ENCODE measurements at regions not wholly inside any gene's neighbourhood (a gene's known extent, or its start where the extent isn't known, plus 50 kb on each side); places are given as distances from the start of the nearest gene placed in this dataset.

- DNase-seq, result no peak
- Histone ChIP-seq H3K4me3 (no peak overlapping the region), H3K4me1 (no peaks in the 10 kb centered on the region), H3K27ac (no peak overlapping the region), H3K9me3 (no peaks in the 10 kb centered on the region), H3K36me3 (ENCODE audit: insufficient read depth in 1 of 2, low read depth in 1 of 2) (no peaks in the 10 kb centered on the region), H3K27me3 (ENCODE audit: insufficient read depth in 3 of 3, low read length in 2 of 3) (no peaks in the 10 kb centered on the region)
- ATAC-seq, result no peak
- TF ChIP-seq CTCF (IDR thresholded peaks at IDR 0.05), result no peak
- intact Hi-C loops (cut with DNase I), result no loop called here
- WGBS, 3 donors, result 92 to 96% (median 92%) methylated on average over 1 of the region's 1 CpG
Observed at GRCh38 chr9:108241384-108242073, 614.3 kb downstream of the ACTL7B start.

DNA sequence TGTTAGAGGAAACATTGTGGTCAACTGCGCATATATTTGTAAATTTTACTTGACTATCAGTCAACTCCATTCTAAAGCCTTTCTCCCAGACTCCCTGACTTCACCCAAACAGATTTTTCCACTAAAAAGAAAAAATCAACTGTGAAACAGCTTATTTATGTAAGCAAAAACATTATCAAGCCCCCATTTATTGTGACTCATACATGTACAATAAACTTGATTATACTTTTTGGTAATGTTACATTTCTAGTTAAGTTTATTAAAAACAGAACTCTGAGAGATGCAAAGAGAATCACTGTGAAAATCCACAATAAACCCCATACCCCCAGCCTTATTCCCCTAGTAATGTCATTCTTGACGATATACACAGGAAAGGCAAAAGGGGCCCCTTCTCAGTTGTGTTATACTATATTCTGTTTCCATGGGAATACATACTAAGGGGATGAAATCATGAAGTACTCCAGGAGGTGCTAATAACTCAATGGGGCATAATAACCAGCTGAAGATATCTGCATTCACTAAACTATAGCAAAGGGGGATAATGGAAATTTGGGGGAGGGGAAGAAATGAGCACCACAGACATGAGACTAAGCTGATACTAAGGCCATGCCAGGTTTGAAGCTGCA is 616.0 kb downstream of the ACTL7B start:
- WGBS, 3 donors, result 78 to 84% (median 82%) methylated on average over 2 of the region's 2 CpGs
- H3K27ac ChIP-seq, result no peak overlapping the region

GRCh38 chr9:108235609-108236008 is 620.2 kb downstream of the ACTL7B start:
- no peak overlapping the region for H3K27ac ChIP-seq
- intact Hi-C loops (cut with DNase I), result no loop called here
- no peaks in the 10 kb centered on the region for H3K36me3 ChIP-seq (ENCODE audit: insufficient read depth in 1 of 2, low read depth in 1 of 2)
- H3K9me3 ChIP-seq, result no peaks in the 10 kb centered on the region
- ATAC-seq (no peak), DNase-seq (no peak)
- 88 to 90% (median 88%) methylated on average over 3 of the region's 3 CpGs for WGBS, 3 donors
- H3K27me3 ChIP-seq (ENCODE audit: insufficient read depth in 3 of 3, low read length in 2 of 3), result no peaks in the 10 kb centered on the region
- H3K4me3 ChIP-seq, result no peak overlapping the region
- H3K4me1 ChIP-seq, result no peaks in the 10 kb centered on the region
- TF ChIP-seq CTCF (IDR thresholded peaks at IDR 0.05), result no peak

More for the DNA sequence above, 616.0 kb downstream of the ACTL7B start:
- H3K4me1 ChIP-seq, result no peaks in the 10 kb centered on the region
- ATAC-seq (no peak), DNase-seq (no peak)
- H3K36me3 ChIP-seq (ENCODE audit: insufficient read depth in 1 of 2, low read depth in 1 of 2), result no peaks in the 10 kb centered on the region
- H3K4me3 ChIP-seq, result no peak overlapping the region
- TF ChIP-seq CTCF (IDR thresholded peaks at IDR 0.05), result no peak
- H3K27me3 ChIP-seq (ENCODE audit: insufficient read depth in 3 of 3, low read length in 2 of 3), result no peaks in the 10 kb centered on the region
- H3K9me3 ChIP-seq, result no peaks in the 10 kb centered on the region
- intact Hi-C loops (cut with DNase I), result no loop called here

- no peak for ATAC-seq
- no peak for TF ChIP-seq CTCF (IDR thresholded peaks at IDR 0.05)
- intact Hi-C loops (cut with DNase I), result no loop called here
- Histone ChIP-seq H3K4me3 (no peak overlapping the region), H3K27ac (no peak overlapping the region), H3K9me3 (no peaks in the 10 kb centered on the region), H3K27me3 (ENCODE audit: insufficient read depth in 3 of 3, low read length in 2 of 3) (no peaks in the 10 kb centered on the region), H3K36me3 (ENCODE audit: insufficient read depth in 1 of 2, low read depth in 1 of 2) (no peaks in the 10 kb centered on the region), H3K4me1 (no peaks in the 10 kb centered on the region)
- WGBS, 3 donors, result 73 to 77% (median 77%) methylated on average over 5 of the region's 5 CpGs
- DNase-seq, result no peak
Observed at GRCh38 chr9:108234811-108235210, 621.0 kb downstream of the ACTL7B start.
